Mucosa of stomach (tissue), 1 donor: ENCODE measurements at regions not wholly inside any gene's neighbourhood (a gene's known extent, or its start where the extent isn't known, plus 50 kb on each side); places are given as distances from the start of the nearest gene placed in this dataset.

Source experiments
- H3K27me3 ChIP-seq: one replicate; pipeline ENCODE4 v1.7.0; 2013; ENCODE audit warnings: mild to moderate bottlenecking, low read length; ENCODE audit not compliant: control insufficient read depth, insufficient read depth
- H3K36me3 ChIP-seq: one replicate; pipeline ENCODE4 v1.7.0; 2013; ENCODE audit warnings: low read length; ENCODE audit not compliant: control insufficient read depth, insufficient read depth
- H3K4me1 ChIP-seq: one replicate; pipeline ENCODE4 v1.7.0; 2013; ENCODE audit warnings: mild to moderate bottlenecking, low read length; ENCODE audit not compliant: control insufficient read depth, insufficient read depth
- H3K4me3 ChIP-seq: one replicate; pipeline ENCODE4 v1.7.0; 2013; ENCODE audit warnings: low read length
- H3K9ac ChIP-seq: one replicate; pipeline ENCODE4 v1.7.0; 2013; ENCODE audit warnings: mild to moderate bottlenecking, low read length, moderate library complexity
- H3K9me3 ChIP-seq: one replicate; pipeline ENCODE4 v1.7.0; 2013; ENCODE audit warnings: mild to moderate bottlenecking, low read length, moderate library complexity; ENCODE audit not compliant: control insufficient read depth
- donor health status: Pancreatic carcinoma.

DNA sequence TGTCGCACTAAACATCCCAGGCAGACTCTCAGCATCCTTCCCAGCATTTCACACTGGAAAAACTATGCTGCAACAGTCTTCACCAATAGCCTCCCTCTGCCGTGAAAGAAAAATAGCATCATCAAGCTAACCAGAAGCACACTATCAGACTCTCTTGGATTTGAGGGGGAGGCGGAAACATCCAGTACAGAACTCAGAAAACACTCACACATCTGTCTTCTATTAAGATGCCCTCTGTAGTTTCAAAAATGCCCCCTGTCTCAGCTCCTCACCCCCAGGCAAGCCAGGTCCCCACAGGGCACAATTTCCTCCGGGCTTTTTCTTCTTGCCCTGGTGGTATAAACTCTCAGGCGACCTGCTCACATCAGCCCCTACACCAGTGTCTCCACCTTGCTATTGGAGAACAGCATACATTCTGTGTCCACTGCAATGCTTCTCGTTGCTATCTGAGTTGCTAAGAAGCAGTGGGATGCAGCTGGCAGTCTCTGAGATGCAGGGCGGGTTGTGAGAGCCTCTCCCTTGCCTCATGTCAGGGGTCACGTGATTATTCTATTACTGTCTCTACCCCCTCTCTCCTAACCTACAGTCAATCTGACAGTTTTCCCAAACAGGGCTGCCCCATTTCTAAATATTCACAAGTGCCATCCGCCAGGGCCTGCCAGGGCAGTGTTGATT, 189.9 kb downstream of the INO80D start:
- H3K4me1 ChIP-seq: no peaks in the 10 kb centered on the region
- H3K9me3 ChIP-seq: no peaks in the 10 kb centered on the region
- no peaks in the 10 kb centered on the region for H3K36me3 ChIP-seq
- H3K27me3 ChIP-seq: no peaks in the 10 kb centered on the region
- H3K4me3 ChIP-seq: no peak overlapping the region
- no peak overlapping the region for H3K9ac ChIP-seq

DNA sequence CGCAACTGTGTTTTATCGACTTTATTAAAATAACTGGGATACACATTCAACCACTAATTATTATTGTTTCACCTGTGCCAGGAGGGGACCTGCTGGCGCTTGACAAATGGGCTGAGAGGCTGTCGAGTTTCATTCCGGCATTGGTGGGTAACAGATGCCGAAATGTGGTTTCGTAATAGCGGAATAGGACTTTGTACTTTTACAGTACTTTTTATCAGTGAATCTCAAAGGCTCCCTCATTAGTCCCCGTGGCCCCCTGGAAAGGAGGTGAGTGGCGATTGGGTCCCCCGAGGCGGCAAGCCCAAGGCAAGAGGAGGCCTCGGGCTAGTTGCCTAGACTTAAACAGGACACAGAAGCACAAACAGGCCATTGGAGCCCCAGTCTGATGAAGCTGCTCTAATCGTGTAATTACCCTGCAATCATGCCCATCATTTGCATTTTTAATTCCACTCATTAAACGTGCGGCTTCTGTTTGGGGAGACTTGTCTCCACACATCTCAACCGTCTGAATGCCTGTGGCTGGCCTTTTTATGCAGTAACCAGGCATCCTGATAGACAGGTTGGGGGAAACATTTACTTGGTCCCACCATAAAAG, 193.2 kb downstream of the INO80D start:
- Histone ChIP-seq H3K4me3 (no peak overlapping the region), H3K36me3 (no peaks in the 10 kb centered on the region), H3K9ac (no peak overlapping the region), H3K4me1 (no peaks in the 10 kb centered on the region), H3K27me3 (no peaks in the 10 kb centered on the region), H3K9me3 (no peaks in the 10 kb centered on the region)

DNA sequence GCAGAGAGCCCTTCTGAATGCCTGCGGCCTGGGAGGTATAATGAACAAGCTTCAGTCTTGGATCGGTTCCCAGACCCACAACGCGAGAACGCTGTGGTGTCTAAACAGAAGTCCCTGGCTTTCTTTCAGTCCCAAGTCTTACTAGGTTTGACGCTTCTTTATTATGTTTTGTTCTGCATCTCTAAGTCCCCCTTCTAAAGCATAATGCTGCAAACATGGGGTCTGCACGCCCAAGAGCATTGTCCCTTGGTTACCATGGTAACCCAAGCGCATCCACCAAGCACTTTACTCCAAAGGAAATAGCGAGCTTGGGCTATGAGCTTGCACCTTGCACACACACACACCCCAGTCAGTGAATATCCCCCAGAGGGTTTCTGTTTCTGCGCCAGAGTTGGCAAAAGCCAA, 193.7 kb downstream of the INO80D start:
- Histone ChIP-seq H3K27me3 (no peaks in the 10 kb centered on the region), H3K9me3 (no peaks in the 10 kb centered on the region), H3K4me1 (no peaks in the 10 kb centered on the region), H3K4me3 (no peak overlapping the region), H3K36me3 (no peaks in the 10 kb centered on the region), H3K9ac (no peak overlapping the region)

DNA sequence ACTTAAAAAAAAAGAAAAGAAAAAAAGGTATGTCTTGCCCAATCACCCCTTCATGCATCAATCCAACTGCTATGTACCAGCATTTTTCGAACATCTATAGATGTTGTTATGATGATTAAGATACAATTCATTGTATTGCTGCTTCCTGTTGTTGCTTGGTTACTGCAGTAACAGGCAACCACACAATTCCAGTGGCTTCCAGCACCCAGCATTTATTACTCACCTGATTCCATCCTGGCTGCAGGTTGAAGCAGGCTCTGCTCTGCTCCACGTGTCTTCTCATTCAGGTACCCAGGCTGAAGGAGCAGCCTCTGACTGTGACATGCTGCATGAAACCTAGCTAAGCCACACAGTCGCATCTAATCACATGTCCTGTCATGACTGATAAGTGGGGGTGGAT, 196.9 kb downstream of the INO80D start:
- Histone ChIP-seq H3K27me3 (no peaks in the 10 kb centered on the region), H3K4me1 (no peaks in the 10 kb centered on the region), H3K36me3 (no peaks in the 10 kb centered on the region), H3K9ac (no peak overlapping the region), H3K4me3 (no peak overlapping the region), H3K9me3 (no peaks in the 10 kb centered on the region)

DNA sequence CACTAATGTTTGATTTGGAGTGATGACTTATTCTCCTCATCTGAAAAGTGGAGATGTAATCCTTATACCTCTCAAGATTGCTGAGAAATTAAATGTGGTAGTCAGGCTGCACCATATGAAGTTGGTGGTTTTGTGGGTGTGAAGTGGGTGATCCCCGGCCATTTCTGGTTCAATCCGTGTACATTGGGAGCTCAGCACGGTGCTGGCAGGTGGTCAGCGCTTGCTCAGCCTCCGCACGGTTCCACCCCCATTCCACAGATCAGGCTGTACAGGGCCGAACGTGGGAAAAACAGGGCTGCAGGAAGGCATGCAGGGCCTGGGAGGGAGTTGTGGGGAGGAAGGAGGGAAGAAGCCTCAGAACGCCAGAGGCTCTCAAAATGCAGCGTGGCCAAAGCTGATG, 198.3 kb downstream of the INO80D start:
- no peak overlapping the region for H3K4me3 ChIP-seq
- no peak overlapping the region for H3K9ac ChIP-seq
- no peaks in the 10 kb centered on the region for H3K9me3 ChIP-seq
- H3K36me3 ChIP-seq: no peaks in the 10 kb centered on the region
- H3K4me1 ChIP-seq: no peaks in the 10 kb centered on the region
- no peaks in the 10 kb centered on the region for H3K27me3 ChIP-seq

DNA sequence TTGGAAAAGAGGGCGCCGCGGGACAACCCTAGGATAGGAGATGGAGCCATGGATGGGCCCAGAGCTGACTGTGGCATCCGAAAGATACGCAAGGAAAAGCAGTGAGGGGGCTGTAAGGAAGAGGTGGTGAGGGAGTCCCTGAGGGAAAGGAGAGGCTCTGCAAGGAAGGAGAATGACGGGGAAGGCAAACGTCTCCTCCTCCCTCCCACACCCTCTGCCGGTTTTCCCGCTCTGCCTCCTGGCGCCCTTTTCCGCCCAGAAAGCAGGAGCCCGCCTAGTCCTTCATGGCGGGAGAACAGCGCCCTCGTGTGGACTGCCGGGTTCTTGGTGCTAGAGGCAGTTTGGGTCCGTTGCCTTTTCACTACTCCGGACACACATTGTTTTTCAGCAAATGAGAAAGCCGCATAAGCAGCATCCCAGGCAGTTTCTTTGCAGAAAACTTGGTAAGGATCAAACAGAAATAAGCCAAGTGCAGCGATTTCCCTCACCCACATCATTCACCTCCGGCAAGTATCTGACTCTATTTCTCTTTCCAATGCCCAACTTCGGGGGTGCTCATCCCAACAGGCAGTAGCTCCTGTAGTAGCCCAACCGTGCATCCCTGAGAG, 200.4 kb downstream of the INO80D start:
- Histone ChIP-seq H3K9ac (no peak overlapping the region), H3K4me3 (no peak overlapping the region), H3K36me3 (no peaks in the 10 kb centered on the region), H3K9me3 (no peaks in the 10 kb centered on the region), H3K27me3 (no peaks in the 10 kb centered on the region), H3K4me1 (no peaks in the 10 kb centered on the region)

DNA sequence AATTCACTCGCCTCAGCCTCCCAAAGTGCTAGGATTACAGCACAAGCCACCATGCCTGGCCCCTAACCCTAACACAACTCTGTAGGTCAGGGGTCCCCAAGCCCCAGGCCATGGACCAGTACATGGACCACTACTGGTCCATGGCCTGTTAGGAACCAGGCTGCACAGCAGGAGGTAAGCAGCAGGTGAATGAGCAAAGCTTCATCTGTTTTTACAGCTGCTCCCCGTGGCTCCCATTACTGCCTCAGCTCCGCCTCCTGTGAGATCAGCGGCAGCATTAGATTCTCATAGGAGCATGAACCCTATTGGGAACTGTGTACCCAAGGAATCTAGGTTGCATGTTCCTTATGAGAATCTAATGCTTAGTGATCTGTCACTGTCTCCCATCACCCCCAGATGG, 201.7 kb downstream of the NRP2 start:
- no peaks in the 10 kb centered on the region for H3K27me3 ChIP-seq
- H3K4me1 ChIP-seq: no peaks in the 10 kb centered on the region
- H3K9ac ChIP-seq: no peak overlapping the region
- H3K9me3 ChIP-seq: no peaks in the 10 kb centered on the region
- H3K36me3 ChIP-seq: no peaks in the 10 kb centered on the region
- no peak overlapping the region for H3K4me3 ChIP-seq

DNA sequence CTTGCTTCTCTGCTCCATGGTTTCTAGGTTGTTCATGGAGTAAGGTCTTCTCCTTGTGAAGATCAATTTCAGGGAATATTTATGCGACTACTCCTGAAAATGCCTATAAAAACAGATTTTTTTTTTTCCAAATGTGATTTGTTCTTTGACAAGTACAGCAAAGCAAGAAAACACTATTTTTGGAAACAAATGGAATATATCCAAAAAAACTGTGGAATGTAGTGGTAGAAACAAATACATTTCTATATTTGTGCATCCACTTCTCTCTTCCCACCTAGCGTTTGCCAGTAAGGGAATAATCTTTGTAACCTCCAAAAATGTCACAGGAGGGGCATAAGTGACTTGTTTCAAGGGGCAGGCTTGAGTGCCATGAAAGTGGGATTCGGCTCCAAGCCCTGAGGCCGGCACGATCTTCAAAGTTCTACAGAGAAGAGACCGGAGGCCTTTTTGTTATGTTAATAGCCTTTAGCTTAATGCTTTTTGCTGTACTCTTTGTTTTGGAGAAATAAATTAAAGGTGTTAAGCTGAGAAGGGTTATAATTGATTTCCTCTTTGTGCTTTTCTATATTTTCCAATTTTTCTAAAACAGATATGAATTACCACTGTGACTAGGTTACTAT, 200.6 kb downstream of the NRP2 start:
- no peaks in the 10 kb centered on the region for H3K27me3 ChIP-seq
- no peaks in the 10 kb centered on the region for H3K36me3 ChIP-seq
- H3K9ac ChIP-seq: no peak overlapping the region
- H3K9me3 ChIP-seq: no peaks in the 10 kb centered on the region
- H3K4me1 ChIP-seq: no peaks in the 10 kb centered on the region
- no peak overlapping the region for H3K4me3 ChIP-seq

DNA sequence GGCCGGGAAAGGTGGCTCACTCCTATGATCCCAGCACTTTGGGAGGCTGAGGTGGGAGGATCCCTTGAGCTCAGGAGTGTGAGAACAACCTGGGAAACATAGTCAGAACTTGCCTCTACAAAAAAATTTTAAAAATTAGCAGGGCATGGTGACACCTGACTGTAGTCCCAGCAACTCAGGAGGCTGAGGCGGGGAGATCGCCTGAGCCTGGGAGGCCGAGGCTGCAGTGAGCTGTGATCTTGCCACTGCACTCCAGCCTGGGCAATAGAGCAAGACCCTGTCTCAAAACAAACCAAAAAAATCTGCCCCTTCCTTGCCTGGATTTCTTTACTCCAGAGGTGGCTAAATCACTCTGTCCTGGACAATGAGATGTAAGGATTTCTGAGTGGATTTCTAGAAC, 197.7 kb downstream of the NRP2 start:
- Histone ChIP-seq H3K4me1 (no peaks in the 10 kb centered on the region), H3K4me3 (no peak overlapping the region), H3K36me3 (no peaks in the 10 kb centered on the region), H3K9ac (no peak overlapping the region), H3K27me3 (no peaks in the 10 kb centered on the region), H3K9me3 (no peaks in the 10 kb centered on the region)

DNA sequence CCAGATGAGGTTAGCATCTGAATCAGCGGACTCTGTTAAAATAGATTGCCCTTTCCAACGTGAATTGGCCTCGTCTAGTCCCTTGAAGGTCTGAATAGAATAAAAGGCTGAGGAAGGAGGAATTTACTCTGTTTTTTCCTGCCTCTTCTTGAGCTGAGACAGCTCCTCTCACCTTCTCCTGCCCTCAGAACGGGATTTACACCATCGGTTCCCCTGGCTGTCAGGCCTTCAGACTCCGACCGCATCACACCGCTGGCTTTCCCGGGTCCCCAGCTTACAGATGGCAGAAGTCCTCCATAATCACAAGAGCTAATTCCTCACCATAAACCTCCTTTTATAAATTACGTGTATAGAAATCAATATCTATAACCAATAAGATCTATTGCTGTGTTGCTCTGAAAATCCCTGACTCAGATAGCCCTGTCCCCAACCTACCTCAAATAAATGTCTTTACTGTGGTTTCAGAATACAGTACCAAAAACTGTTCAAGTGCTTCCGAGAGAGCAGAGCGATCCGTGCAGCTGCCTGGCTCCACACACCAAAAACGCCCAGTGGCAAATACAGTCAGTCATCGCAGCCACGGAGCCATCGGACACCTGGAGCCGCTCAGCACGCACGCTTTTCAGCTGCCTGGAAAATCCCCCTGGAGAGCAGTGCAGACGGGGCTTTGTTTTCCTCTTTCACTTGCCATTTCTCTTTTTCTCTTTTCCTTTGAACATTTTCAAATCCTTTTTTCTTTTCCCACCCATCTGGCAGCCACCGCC, 196.9 kb downstream of the NRP2 start:
- Histone ChIP-seq H3K9me3 (no peaks in the 10 kb centered on the region), H3K4me1 (no peaks in the 10 kb centered on the region), H3K27me3 (no peaks in the 10 kb centered on the region), H3K9ac (no peak overlapping the region), H3K36me3 (no peaks in the 10 kb centered on the region), H3K4me3 (no peak overlapping the region)

DNA sequence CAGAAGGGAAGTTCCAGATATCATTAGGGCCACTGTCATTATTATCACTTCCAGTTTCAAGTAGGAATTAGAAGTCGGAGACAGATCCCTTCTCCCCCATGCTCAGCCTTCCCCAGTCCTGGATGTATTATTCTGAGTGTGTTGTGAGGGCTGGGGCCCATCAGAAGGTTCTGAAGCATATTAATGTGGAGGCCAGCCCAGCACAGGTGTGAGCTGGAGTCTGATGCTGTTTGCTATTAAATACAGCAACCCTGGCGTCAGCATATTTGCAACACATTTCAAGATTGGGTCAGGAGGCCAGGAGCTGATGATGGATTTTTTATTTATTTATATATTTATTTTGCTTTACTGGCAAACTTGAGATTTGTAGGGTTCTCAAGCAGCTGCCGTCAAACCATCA, 195.2 kb downstream of the NRP2 start:
- Histone ChIP-seq H3K4me3 (no peak overlapping the region), H3K9ac (no peak overlapping the region), H3K36me3 (no peaks in the 10 kb centered on the region), H3K4me1 (no peaks in the 10 kb centered on the region), H3K9me3 (no peaks in the 10 kb centered on the region), H3K27me3 (no peaks in the 10 kb centered on the region)

DNA sequence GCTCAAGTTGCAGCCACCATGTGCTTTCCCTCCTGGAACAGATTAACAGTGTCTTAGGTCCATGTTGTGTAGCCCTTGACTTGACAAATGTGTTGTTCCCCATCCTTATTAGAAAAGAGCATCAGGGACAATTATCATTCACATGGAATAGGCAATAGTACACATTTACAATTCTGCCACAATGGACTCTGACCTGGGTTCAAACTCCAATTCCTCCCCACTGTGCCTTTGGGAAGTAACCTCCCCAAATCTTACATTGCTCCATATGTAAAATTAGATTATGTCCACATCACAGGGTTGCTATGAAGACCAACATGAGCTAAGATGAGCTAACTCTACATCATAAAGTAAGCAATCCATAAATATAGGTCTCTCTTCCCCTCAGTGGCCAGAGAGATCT, 193.8 kb downstream of the NRP2 start:
- no peak overlapping the region for H3K9ac ChIP-seq
- no peaks in the 10 kb centered on the region for H3K27me3 ChIP-seq
- H3K4me1 ChIP-seq: no peaks in the 10 kb centered on the region
- no peak overlapping the region for H3K4me3 ChIP-seq
- H3K36me3 ChIP-seq: no peaks in the 10 kb centered on the region
- no peaks in the 10 kb centered on the region for H3K9me3 ChIP-seq
